K562 (cell line): ENCODE measurements at regions not wholly inside any gene's neighbourhood (a gene's known extent, or its start where the extent isn't known, plus 50 kb on each side); places are given as distances from the start of the nearest gene placed in this dataset.
A peak's percentile ranks its signal among the peaks of the same experiment; 100 is the strongest.

Source experiments
- DPF2 ChIP-seq: fragments of 450-650 bp; IDR thresholded peaks from 2 replicates; pipeline ENCODE4 v1.6.1; 2016
- ETV1 ChIP-seq: fragments of 450-650 bp; conservative IDR thresholded peaks from 2 replicates; pipeline ENCODE4 v1.6.1; 2016; ENCODE audit warnings: missing genetic modification characterization, control low read depth, low read depth, missing compliant biosample characterization
- FOXA3 ChIP-seq, 2 experiments: fragments of 450-650 bp in 1 of 2; sonication (generic) in 1 of 2; formaldehyde crosslinking; IDR thresholded peaks in 1 of 2; conservative IDR thresholded peaks in 1 of 2; 2 replicates each; pipeline versions ENCODE4 v1.4.0 to v1.8.0; 2020 to 2022; ENCODE audit warnings: mild to moderate bottlenecking in 2 of 2, missing genetic modification reagents in 1 of 2
- FOXM1 ChIP-seq, 2 experiments: fragments of 450-650 bp in 1 of 2; sonication (generic) in 1 of 2; formaldehyde crosslinking in 1 of 2; IDR thresholded peaks; 2 replicates each; pipeline versions ENCODE4 v1.6.1 to v1.9.0; 2017 to 2022; ENCODE audit warnings: low read depth in 2 of 2, mild to moderate bottlenecking in 2 of 2, missing genetic modification reagents in 1 of 2, moderate library complexity in 1 of 2
- HDAC2 ChIP-seq: fragments of 450-650 bp; IDR thresholded peaks from 2 replicates; pipeline ENCODE4 v1.6.1; 2016; ENCODE audit warnings: mild to moderate bottlenecking
- KDM1A ChIP-seq, 2 experiments: fragments of 450-650 bp; IDR thresholded peaks; 2 replicates each; pipeline ENCODE4 v1.6.1; 2016; ENCODE audit warnings: mild to moderate bottlenecking in 2 of 2
- NRF1 ChIP-seq, 2 experiments: fragments of 450-650 bp; IDR thresholded peaks in 1 of 2; conservative IDR thresholded peaks in 1 of 2; 2 replicates each; pipeline ENCODE4 v1.6.1; 2014; ENCODE audit warnings: mild to moderate bottlenecking in 2 of 2
- PHB ChIP-seq: fragments of 250-450 bp; sonication (Bioruptor Pico); IDR thresholded peaks from 2 replicates; pipeline ENCODE4 v1.5.0; 2021
- SOX6 ChIP-seq: fragments of 450-650 bp; IDR thresholded peaks from 2 replicates; pipeline ENCODE4 v1.6.1; 2014; ENCODE audit warnings: mild to moderate bottlenecking
- TEAD2 ChIP-seq: fragments of 450-650 bp; IDR thresholded peaks from 2 replicates; pipeline ENCODE4 v1.6.1; 2016; ENCODE audit warnings: missing genetic modification characterization, control low read depth, missing compliant biosample characterization
- TOE1 ChIP-seq, 2 experiments: fragments of 450-650 bp in 1 of 2; sonication (generic) in 1 of 2; formaldehyde crosslinking in 1 of 2; IDR thresholded peaks; 2 replicates each; pipeline versions ENCODE4 v1.7.1 to v1.8.0; 2016 to 2022; ENCODE audit warnings: borderline replicate concordance in 2 of 2, mild to moderate bottlenecking in 2 of 2, antibody characterized with exemption in 1 of 2, inconsistent platforms in 1 of 2, low read depth in 1 of 2, missing genetic modification reagents in 1 of 2, moderate library complexity in 1 of 2
- ZNF197 ChIP-seq: fragments of 200-800 bp; sonication (Bioruptor generic); IDR thresholded peaks from 2 replicates; pipeline ENCODE4 v1.6.1; 2016; ENCODE audit warnings: low read depth, missing genetic modification characterization, missing compliant biosample characterization
- ZNF41 ChIP-seq: fragments of 250-450 bp; sonication (Bioruptor Pico); conservative IDR thresholded peaks from 2 replicates; pipeline ENCODE4 v1.4.0; 2020; ENCODE audit warnings: mild to moderate bottlenecking
- ZNF589 ChIP-seq: fragments of 200-800 bp; sonication (Bioruptor generic); IDR thresholded peaks from 2 replicates; pipeline ENCODE4 v1.6.1; 2016; ENCODE audit warnings: low read depth, missing genetic modification characterization, missing compliant biosample characterization
- TF ChIP-seq, protein P1 (sequence below): fragments of 450-650 bp; IDR thresholded peaks from 2 replicates; pipeline ENCODE4 v1.6.1; 2014; ENCODE audit warnings: low read depth, mild to moderate bottlenecking, moderate library complexity, borderline replicate concordance
- TF ChIP-seq, protein P2 (sequence below): fragments of 250-450 bp; sonication (Bioruptor Pico); IDR thresholded peaks from 2 replicates; pipeline ENCODE4 v1.5.0; 2021
- TF ChIP-seq, protein P3 (sequence below): fragments of 200-800 bp; sonication (Bioruptor generic); IDR thresholded peaks from 2 replicates; pipeline ENCODE4 v1.6.1; 2017; ENCODE audit warnings: missing genetic modification characterization, missing compliant biosample characterization
- TF ChIP-seq, protein P4 (sequence below), 2 experiments: fragments of 200-800 bp in 1 of 2; sonication (Bioruptor generic) in 1 of 2; sonication (generic) in 1 of 2; formaldehyde crosslinking in 1 of 2; IDR thresholded peaks in 1 of 2; conservative IDR thresholded peaks in 1 of 2; 2 replicates each; pipeline versions ENCODE4 v1.5.0 to v1.6.1; 2016 to 2020; ENCODE audit warnings: missing compliant biosample characterization in 1 of 2, missing genetic modification characterization in 1 of 2, missing genetic modification reagents in 1 of 2
- TF ChIP-seq, protein P5 (sequence below): fragments of 200-800 bp; sonication (Bioruptor generic); IDR thresholded peaks from 2 replicates; pipeline ENCODE4 v1.6.1; 2017; ENCODE audit warnings: missing genetic modification characterization, missing compliant biosample characterization

DNA sequence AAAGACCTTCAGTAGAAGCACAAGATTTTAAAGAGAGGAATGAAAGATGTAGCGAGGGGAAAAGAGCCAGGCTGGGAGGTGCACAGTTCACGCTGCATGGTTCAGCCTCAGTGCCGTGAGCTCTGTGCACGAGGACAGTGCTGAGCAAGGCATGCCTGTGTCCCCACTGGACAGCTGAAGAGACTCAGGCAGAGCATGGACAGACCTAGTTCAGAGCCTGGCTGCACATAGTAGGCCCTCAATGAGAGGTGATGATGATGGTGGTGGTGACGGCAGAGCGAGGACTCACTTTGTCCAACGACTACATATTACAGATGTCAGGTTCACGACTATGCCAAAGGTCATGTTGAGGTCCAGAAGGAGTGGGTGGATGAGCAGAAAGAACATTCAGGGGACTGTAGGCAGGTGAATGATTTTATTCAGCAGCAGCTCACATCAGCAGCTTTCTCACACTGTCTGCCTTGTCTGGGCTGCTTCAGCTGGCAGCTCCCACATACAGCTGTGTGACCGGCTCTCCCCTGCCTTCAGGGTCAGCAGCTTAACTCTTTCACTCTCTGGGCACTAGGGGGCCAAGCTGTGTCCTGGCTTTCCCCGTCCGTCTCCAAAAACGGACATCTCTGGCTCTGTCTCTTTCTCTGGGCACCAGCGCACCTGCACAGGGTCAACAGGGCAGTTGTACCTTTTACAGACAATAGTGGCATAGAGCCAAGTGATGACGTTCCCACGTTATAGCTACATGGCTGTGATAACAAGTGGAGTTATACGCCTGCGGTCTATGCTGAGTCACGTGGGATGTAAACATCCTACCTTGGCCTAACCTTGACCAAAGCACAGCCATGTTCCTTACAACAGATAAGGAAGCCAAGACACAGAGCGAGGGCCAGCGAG is 83.4 kb upstream of the KCNK12 start (continued):
- TF ChIP-seq DPF2 (peak; percentile 72), ZNF589 (CRISPR knock-in tag) (peak; percentile 81), KDM1A (IDR thresholded peaks at IDR 0.05) (peak in 1 of 2 experiments; percentile 28; a peak in 2 of 4 replicates), HDAC2 (peak; percentile 29; the same call in 1 of the 2 replicates), FOXA3 (CRISPR knock-in tag; conservative IDR thresholded peaks at IDR 0.05 in 1 of 2, IDR thresholded peaks at IDR 0.05 in 1 of 2) (no peak), FOXM1 (IDR thresholded peaks at IDR 0.05; ENCODE audit: low read depth) (no peak), FOXM1 (CRISPR knock-in tag; IDR thresholded peaks at IDR 0.05; ENCODE audit: low read depth) (no peak), TOE1 (IDR thresholded peaks at IDR 0.05; ENCODE audit: borderline replicate concordance) (peak; percentile 76; the same call in 1 of the 2 replicates), TOE1 (CRISPR knock-in tag; IDR thresholded peaks at IDR 0.05; ENCODE audit: borderline replicate concordance, low read depth) (no peak), ZNF197 (CRISPR knock-in tag) (0 out of 2 replicates have a peak, but pooled peaks have one; percentile 45), PHB (no peak), ZNF41 (peak; percentile 69; the same call in 1 of the 2 replicates), TEAD2 (tag) (peak; percentile 52; the same call in 1 of the 2 replicates), NRF1 (conservative IDR thresholded peaks at IDR 0.05 in 1 of 2, IDR thresholded peaks at IDR 0.05 in 1 of 2) (peak; percentile 16 to 34; a peak in 1 of 4 replicates), ETV1 (tag) (0 out of 2 replicates have a peak, but pooled peaks have one; percentile 43), SOX6 (peak; percentile 83)
- TF ChIP-seq, protein P1, sequence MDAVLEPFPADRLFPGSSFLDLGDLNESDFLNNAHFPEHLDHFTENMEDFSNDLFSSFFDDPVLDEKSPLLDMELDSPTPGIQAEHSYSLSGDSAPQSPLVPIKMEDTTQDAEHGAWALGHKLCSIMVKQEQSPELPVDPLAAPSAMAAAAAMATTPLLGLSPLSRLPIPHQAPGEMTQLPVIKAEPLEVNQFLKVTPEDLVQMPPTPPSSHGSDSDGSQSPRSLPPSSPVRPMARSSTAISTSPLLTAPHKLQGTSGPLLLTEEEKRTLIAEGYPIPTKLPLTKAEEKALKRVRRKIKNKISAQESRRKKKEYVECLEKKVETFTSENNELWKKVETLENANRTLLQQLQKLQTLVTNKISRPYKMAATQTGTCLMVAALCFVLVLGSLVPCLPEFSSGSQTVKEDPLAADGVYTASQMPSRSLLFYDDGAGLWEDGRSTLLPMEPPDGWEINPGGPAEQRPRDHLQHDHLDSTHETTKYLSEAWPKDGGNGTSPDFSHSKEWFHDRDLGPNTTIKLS, result no peak
- TF ChIP-seq, protein P2, sequence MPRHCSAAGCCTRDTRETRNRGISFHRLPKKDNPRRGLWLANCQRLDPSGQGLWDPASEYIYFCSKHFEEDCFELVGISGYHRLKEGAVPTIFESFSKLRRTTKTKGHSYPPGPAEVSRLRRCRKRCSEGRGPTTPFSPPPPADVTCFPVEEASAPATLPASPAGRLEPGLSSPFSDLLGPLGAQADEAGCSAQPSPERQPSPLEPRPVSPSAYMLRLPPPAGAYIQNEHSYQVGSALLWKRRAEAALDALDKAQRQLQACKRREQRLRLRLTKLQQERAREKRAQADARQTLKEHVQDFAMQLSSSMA (CRISPR knock-in tag), result no peak
- TF ChIP-seq, protein P3, sequence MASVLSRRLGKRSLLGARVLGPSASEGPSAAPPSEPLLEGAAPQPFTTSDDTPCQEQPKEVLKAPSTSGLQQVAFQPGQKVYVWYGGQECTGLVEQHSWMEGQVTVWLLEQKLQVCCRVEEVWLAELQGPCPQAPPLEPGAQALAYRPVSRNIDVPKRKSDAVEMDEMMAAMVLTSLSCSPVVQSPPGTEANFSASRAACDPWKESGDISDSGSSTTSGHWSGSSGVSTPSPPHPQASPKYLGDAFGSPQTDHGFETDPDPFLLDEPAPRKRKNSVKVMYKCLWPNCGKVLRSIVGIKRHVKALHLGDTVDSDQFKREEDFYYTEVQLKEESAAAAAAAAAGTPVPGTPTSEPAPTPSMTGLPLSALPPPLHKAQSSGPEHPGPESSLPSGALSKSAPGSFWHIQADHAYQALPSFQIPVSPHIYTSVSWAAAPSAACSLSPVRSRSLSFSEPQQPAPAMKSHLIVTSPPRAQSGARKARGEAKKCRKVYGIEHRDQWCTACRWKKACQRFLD (CRISPR knock-in tag), result peak; percentile 88
- TF ChIP-seq, protein P4, sequence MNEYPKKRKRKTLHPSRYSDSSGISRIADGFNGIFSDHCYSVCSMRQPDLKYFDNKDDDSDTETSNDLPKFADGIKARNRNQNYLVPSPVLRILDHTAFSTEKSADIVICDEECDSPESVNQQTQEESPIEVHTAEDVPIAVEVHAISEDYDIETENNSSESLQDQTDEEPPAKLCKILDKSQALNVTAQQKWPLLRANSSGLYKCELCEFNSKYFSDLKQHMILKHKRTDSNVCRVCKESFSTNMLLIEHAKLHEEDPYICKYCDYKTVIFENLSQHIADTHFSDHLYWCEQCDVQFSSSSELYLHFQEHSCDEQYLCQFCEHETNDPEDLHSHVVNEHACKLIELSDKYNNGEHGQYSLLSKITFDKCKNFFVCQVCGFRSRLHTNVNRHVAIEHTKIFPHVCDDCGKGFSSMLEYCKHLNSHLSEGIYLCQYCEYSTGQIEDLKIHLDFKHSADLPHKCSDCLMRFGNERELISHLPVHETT (CRISPR knock-in tag; conservative IDR thresholded peaks at IDR 0.05 in 1 of 2, IDR thresholded peaks at IDR 0.05 in 1 of 2), result peak in 1 of 2 experiments; percentile 77; a peak in 2 of 4 replicates
- TF ChIP-seq, protein P5, sequence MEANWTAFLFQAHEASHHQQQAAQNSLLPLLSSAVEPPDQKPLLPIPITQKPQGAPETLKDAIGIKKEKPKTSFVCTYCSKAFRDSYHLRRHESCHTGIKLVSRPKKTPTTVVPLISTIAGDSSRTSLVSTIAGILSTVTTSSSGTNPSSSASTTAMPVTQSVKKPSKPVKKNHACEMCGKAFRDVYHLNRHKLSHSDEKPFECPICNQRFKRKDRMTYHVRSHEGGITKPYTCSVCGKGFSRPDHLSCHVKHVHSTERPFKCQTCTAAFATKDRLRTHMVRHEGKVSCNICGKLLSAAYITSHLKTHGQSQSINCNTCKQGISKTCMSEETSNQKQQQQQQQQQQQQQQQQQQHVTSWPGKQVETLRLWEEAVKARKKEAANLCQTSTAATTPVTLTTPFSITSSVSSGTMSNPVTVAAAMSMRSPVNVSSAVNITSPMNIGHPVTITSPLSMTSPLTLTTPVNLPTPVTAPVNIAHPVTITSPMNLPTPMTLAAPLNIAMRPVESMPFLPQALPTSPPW, result peak; percentile 32
